Endothelial cell of umbilical vein (primary cell): ENCODE measurements at regions not wholly inside any gene's neighbourhood (a gene's known extent, or its start where the extent isn't known, plus 50 kb on each side); places are given as distances from the start of the nearest gene placed in this dataset.

Experiments used
- BruUV-seq: library from RNA; stranded (reverse); fragments of 400-500 nt; replicated peaks from 2 replicates; lab custom pipeline; 2021; lab: Mats Ljungman, UMichigan
- CTCF ChIA-PET: fragments of 300-600, 350-600 bp; sonication (Branson Sonifier 250); formaldehyde crosslinking; loops from one replicate; lab custom pipeline; 2021; ENCODE audit warnings: antibody characterized with exemption, inconsistent platforms; lab: Charles Lee
- POLR2A ChIA-PET: fragments of 300-600, 350-600 bp; sonication (Branson Sonifier 250); formaldehyde crosslinking; loops from one replicate; lab custom pipeline; 2021; ENCODE audit warnings: antibody characterized with exemption, inconsistent platforms; lab: Charles Lee
- DNase-seq: peaks from one replicate; pipeline ENCODE4 v3.0.0-alpha.2; 2011; ENCODE audit warnings: low read depth, low spot score
- FAIRE-seq: peaks from 2 replicates; lab custom pipeline; 2011; peaks lifted over from hg19 to GRCh38; lab: Jason Lieb, UNC
- H2AFZ ChIP-seq: 2 replicates; pipeline ENCODE4 v1.6.0; 2012; ENCODE audit warnings: low read depth, low read length, control low read depth, inconsistent platforms
- H3K27ac ChIP-seq: 2 replicates; pipeline ENCODE4 v1.5.1; 2011; ENCODE audit warnings: low read depth, mild to moderate bottlenecking, control low read depth, low read length, moderate library complexity; ENCODE audit not compliant: insufficient read depth
- H3K27me3 ChIP-seq, 2 experiments: 2 replicates each; pipeline versions ENCODE4 v1.6.0 to v1.6.1; 2011; ENCODE audit warnings: low read length in 2 of 2, mixed read lengths in 1 of 2; ENCODE audit not compliant: control insufficient read depth in 2 of 2, insufficient read depth in 2 of 2
- H3K36me3 ChIP-seq, 2 experiments: 2 replicates in 1 of 2; 3 replicates in 1 of 2; pipeline ENCODE4 v1.5.1; 2011; ENCODE audit warnings: low read length in 2 of 2, mild to moderate bottlenecking in 1 of 2, moderate library complexity in 1 of 2; ENCODE audit not compliant: control insufficient read depth in 2 of 2, insufficient read depth in 2 of 2; ENCODE audit errors: extremely low read depth in 1 of 2
- H3K4me1 ChIP-seq: 3 replicates; pipeline ENCODE4 v1.5.1; 2011; ENCODE audit warnings: mild to moderate bottlenecking, low read length; ENCODE audit not compliant: control insufficient read depth, insufficient read depth; ENCODE audit errors: extremely low read depth
- H3K4me2 ChIP-seq: 2 replicates; pipeline ENCODE4 v1.6.1; 2011; ENCODE audit warnings: low read length, control low read depth, mixed read lengths; ENCODE audit not compliant: insufficient read depth
- H3K4me3 ChIP-seq, 3 experiments: fragments of 200-600 bp in 1 of 3; sonication (generic), shearing (Covaris generic) in 1 of 3; replicated peaks in 1 of 3; 2 replicates each; pipeline ENCODE4 v1.5.1; 2011 to 2016; ENCODE audit warnings: control low read depth in 3 of 3, low read length in 3 of 3, mild to moderate bottlenecking in 2 of 3, inconsistent platforms in 1 of 3, low read depth in 1 of 3, moderate library complexity in 1 of 3; ENCODE audit not compliant: insufficient read depth in 1 of 3
- H3K79me2 ChIP-seq: 2 replicates; pipeline ENCODE4 v1.6.0; 2012; ENCODE audit warnings: low read length, inconsistent platforms; ENCODE audit not compliant: control insufficient read depth, insufficient read depth
- H3K9ac ChIP-seq: replicated peaks from 2 replicates; pipeline ENCODE3; 2011; ENCODE audit warnings: low read length, control low read depth; ENCODE audit not compliant: insufficient read depth; ENCODE audit errors: extremely low read depth
- H3K9me1 ChIP-seq: replicated peaks from 3 replicates; pipeline ENCODE4 v1.6.0; 2011; ENCODE audit warnings: mild to moderate bottlenecking, low read length; ENCODE audit not compliant: control insufficient read depth, insufficient read depth; ENCODE audit errors: extremely low read depth
- H3K9me3 ChIP-seq: replicated peaks from 2 replicates; pipeline ENCODE4 v1.5.1; 2012; ENCODE audit warnings: low read length, inconsistent platforms; ENCODE audit not compliant: control insufficient read depth, insufficient read depth
- H4K20me1 ChIP-seq: replicated peaks from 2 replicates; pipeline ENCODE3; 2011; ENCODE audit warnings: mild to moderate bottlenecking, low read length; ENCODE audit not compliant: control insufficient read depth, insufficient read depth; ENCODE audit errors: extremely low read depth
- EZH2 ChIP-seq: IDR thresholded peaks from 2 replicates; pipeline ENCODE4 v1.6.1; 2012; ENCODE audit warnings: borderline replicate concordance, low read depth, mild to moderate bottlenecking, moderate library complexity, low read length, inconsistent platforms; ENCODE audit not compliant: severe bottlenecking
- FOS ChIP-seq: IDR thresholded peaks from 2 replicates; pipeline ENCODE4 v1.6.1; 2011; ENCODE audit warnings: mild to moderate bottlenecking, low read length, moderate library complexity, borderline replicate concordance; ENCODE audit not compliant: insufficient read depth
- GATA2 ChIP-seq: IDR thresholded peaks from 2 replicates; pipeline ENCODE4 v1.7.0; 2011; ENCODE audit warnings: low read depth, mild to moderate bottlenecking, moderate library complexity, mixed read lengths, low read length; ENCODE audit not compliant: insufficient read length, insufficient read depth
- JUN ChIP-seq: IDR thresholded peaks from 2 replicates; pipeline ENCODE4 v1.6.1; 2011; ENCODE audit warnings: borderline replicate concordance, low read depth; ENCODE audit not compliant: insufficient read length, insufficient read depth
- MYC ChIP-seq: IDR thresholded peaks from one replicate; pipeline ENCODE4 v1.6.1; 2011; ENCODE audit warnings: mild to moderate bottlenecking, low read depth, low read length
- POLR2A ChIP-seq: IDR thresholded peaks from 2 replicates; pipeline ENCODE4 v1.6.1; 2012; ENCODE audit warnings: low read depth, mild to moderate bottlenecking, control low read depth, low read length
- POLR2AphosphoS5 ChIP-seq: IDR thresholded peaks from 2 replicates; pipeline ENCODE4 v1.6.1; 2012; ENCODE audit warnings: low read depth, mild to moderate bottlenecking, control low read depth, low read length, moderate library complexity; ENCODE audit not compliant: insufficient read depth
- dilution Hi-C: fragments of 300-500 bp; cut with MboI; formaldehyde crosslinking; loops from one replicate; pipeline ENCODE4 v1.15.0; 2019; ENCODE audit warnings: low sequenced_read_pairs; ENCODE audit not compliant: extremely low pct_ligation_motif_present
- intact Hi-C: fragments of 100-400 bp; cut with micrococcal nuclease; formaldehyde crosslinking; loops from one replicate; pipeline ENCODE4 v1.10.0; 2022
- TF ChIP-seq, protein P1 (sequence below): IDR thresholded peaks from 2 replicates; pipeline ENCODE4 v1.6.1; 2011; ENCODE audit not compliant: insufficient read depth, insufficient read length
- TF ChIP-seq, protein P2 (sequence below), 2 donors: IDR thresholded peaks; 1 replicate in 1 of 2; 2 replicates in 1 of 2; pipeline ENCODE4 v1.5.1; 2011; ENCODE audit warnings: low read length in 2 of 2, mild to moderate bottlenecking in 2 of 2, moderate library complexity in 2 of 2, control low read depth in 1 of 2, inconsistent platforms in 1 of 2, low read depth in 1 of 2; ENCODE audit not compliant: insufficient read depth in 1 of 2; ENCODE audit errors: extremely low read depth in 1 of 2

GRCh38 chr13:71924931-71925330 is 57.9 kb upstream of the DACH1 start:
- no peak overlapping the region for H3K9ac ChIP-seq
- no peaks in the 10 kb centered on the region for H3K36me3 ChIP-seq
- ChIA-PET POLR2A (no interaction called here), CTCF (interaction anchor here (1.4 kb wide), 1 partner anchor 9 kb away, joined by 3 read pairs; no protein-coding TSS in a partner anchor)
- no peaks in the 10 kb centered on the region for H3K79me2 ChIP-seq
- no peaks in the 10 kb centered on the region for H3K9me3 ChIP-seq
- H3K4me2 ChIP-seq: no peak overlapping the region
- H3K27ac ChIP-seq: no peak overlapping the region
- no peak overlapping the region for H3K4me3 ChIP-seq
- no TSS peak for BruUV-seq
- TF ChIP-seq FOS: no peak
- no peak for TF ChIP-seq MYC
- TF ChIP-seq POLR2AphosphoS5: no peak
- TF ChIP-seq, protein P1, sequence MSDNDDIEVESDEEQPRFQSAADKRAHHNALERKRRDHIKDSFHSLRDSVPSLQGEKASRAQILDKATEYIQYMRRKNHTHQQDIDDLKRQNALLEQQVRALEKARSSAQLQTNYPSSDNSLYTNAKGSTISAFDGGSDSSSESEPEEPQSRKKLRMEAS: no peak
- TF ChIP-seq GATA2: no peak
- TF ChIP-seq POLR2A: no peak
- TF ChIP-seq, protein P2, sequence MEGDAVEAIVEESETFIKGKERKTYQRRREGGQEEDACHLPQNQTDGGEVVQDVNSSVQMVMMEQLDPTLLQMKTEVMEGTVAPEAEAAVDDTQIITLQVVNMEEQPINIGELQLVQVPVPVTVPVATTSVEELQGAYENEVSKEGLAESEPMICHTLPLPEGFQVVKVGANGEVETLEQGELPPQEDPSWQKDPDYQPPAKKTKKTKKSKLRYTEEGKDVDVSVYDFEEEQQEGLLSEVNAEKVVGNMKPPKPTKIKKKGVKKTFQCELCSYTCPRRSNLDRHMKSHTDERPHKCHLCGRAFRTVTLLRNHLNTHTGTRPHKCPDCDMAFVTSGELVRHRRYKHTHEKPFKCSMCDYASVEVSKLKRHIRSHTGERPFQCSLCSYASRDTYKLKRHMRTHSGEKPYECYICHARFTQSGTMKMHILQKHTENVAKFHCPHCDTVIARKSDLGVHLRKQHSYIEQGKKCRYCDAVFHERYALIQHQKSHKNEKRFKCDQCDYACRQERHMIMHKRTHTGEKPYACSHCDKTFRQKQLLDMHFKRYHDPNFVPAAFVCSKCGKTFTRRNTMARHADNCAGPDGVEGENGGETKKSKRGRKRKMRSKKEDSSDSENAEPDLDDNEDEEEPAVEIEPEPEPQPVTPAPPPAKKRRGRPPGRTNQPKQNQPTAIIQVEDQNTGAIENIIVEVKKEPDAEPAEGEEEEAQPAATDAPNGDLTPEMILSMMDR (IDR thresholded peaks at IDR 0.05; ENCODE audit: extremely low read depth in 1 of 2, insufficient read depth in 1 of 2, low read depth in 1 of 2, low read length in 2 of 2): no peak
- TF ChIP-seq EZH2: no peak
- TF ChIP-seq JUN: no peak
- no peaks in the 10 kb centered on the region for H4K20me1 ChIP-seq
- no peaks in the 10 kb centered on the region for H3K4me1 ChIP-seq
- dilution Hi-C loops: no loop called here
- no peaks in the 10 kb centered on the region for H3K9me1 ChIP-seq
- no peaks in the 10 kb centered on the region for H3K27me3 ChIP-seq
- intact Hi-C loops: no loop called here
- FAIRE-seq: no peak
- DNase-seq: no peak
- no peak overlapping the region for H2AFZ ChIP-seq
